H1 (cell line): ENCODE measurements at regions not wholly inside any gene's neighbourhood (a gene's known extent, or its start where the extent isn't known, plus 50 kb on each side); places are given as distances from the start of the nearest gene placed in this dataset.

Source experiments
- CTCF ChIA-PET: fragments of 300-600 bp; sonication (Branson Sonifier 250); formaldehyde crosslinking; loops from one replicate; lab custom pipeline; 2021; ENCODE audit not compliant: partially characterized antibody; lab: Charles Lee
- POLR2A ChIA-PET: fragments of 300-600 bp; sonication (Branson Sonifier 250); formaldehyde crosslinking; loops from one replicate; lab custom pipeline; 2021; ENCODE audit warnings: inconsistent platforms; ENCODE audit not compliant: partially characterized antibody; lab: Charles Lee
- DNase-seq, 2 experiments: peaks; one replicate each; pipeline versions ENCODE4 v3.0.0 to v3.0.0-alpha.2; 2010 to 2022; ENCODE audit warnings: low spot score in 2 of 2, low read depth in 1 of 2, mixed read lengths in 1 of 2
- FAIRE-seq: peaks from 2 replicates; lab custom pipeline; 2011; peaks lifted over from hg19 to GRCh38; lab: Jason Lieb, UNC
- H2AFZ ChIP-seq: 2 replicates; pipeline ENCODE4 v1.8.1; 2012; ENCODE audit warnings: low read length, inconsistent platforms
- H2AK5ac ChIP-seq: 2 replicates; pipeline ENCODE4 v1.6.1; 2013; ENCODE audit warnings: low read depth, low read length
- H2BK120ac ChIP-seq: replicated peaks from 2 replicates; pipeline ENCODE3; 2013; ENCODE audit warnings: low read depth, low read length, inconsistent platforms
- H2BK12ac ChIP-seq: 2 replicates; pipeline ENCODE4 v1.6.1; 2013; ENCODE audit warnings: low read depth, low read length
- H2BK15ac ChIP-seq: 2 replicates; pipeline ENCODE4 v1.6.1; 2013; ENCODE audit warnings: low read length
- H2BK20ac ChIP-seq: 2 replicates; pipeline ENCODE4 v1.6.1; 2013; ENCODE audit warnings: low read length
- H2BK5ac ChIP-seq: 2 replicates; pipeline ENCODE4 v1.6.1; 2013; ENCODE audit warnings: low read depth, low read length
- H3K14ac ChIP-seq: 2 replicates; pipeline ENCODE4 v1.6.1; 2013; ENCODE audit warnings: inconsistent platforms; ENCODE audit not compliant: insufficient read length
- H3K18ac ChIP-seq: 2 replicates; pipeline ENCODE4 v1.6.1; 2013; ENCODE audit warnings: low read length; ENCODE audit errors: extremely low read depth
- H3K23ac ChIP-seq: 2 replicates; pipeline ENCODE4 v1.6.1; 2013; ENCODE audit warnings: inconsistent platforms; ENCODE audit not compliant: insufficient read length
- H3K23me2 ChIP-seq: 2 replicates; pipeline ENCODE4 v1.6.1; 2013; ENCODE audit warnings: low read depth, low read length
- H3K27ac ChIP-seq: 2 replicates; pipeline ENCODE4 v1.6.1; 2011; ENCODE audit warnings: low read depth, low read length, inconsistent platforms
- H3K27me3 ChIP-seq, 4 experiments: replicated peaks in 1 of 4; 1 replicate in 1 of 4; 2 replicates in 3 of 4; pipeline versions ENCODE4 v1.6.1 to v1.8.1; 2011 to 2013; ENCODE audit warnings: low read length in 3 of 4, mild to moderate bottlenecking in 3 of 4, inconsistent platforms in 2 of 4, mixed read lengths in 2 of 4, moderate library complexity in 1 of 4; ENCODE audit not compliant: control insufficient read depth in 3 of 4, insufficient read depth in 3 of 4; ENCODE audit errors: extremely low read depth in 1 of 4
- H3K36me3 ChIP-seq, 4 experiments: 2 replicates each; pipeline versions ENCODE4 v1.6.1 to v1.8.1; 2011 to 2013; ENCODE audit warnings: mild to moderate bottlenecking in 4 of 4, low read length in 3 of 4, moderate library complexity in 2 of 4, control low read depth in 1 of 4, inconsistent platforms in 1 of 4; ENCODE audit not compliant: insufficient read depth in 4 of 4, control insufficient read depth in 2 of 4
- H3K4ac ChIP-seq: replicated peaks from 2 replicates; pipeline ENCODE3; 2013; ENCODE audit warnings: low read length, low read depth, mixed read lengths, inconsistent platforms; ENCODE audit not compliant: insufficient read length
- H3K4me1 ChIP-seq, 4 experiments: replicated peaks in 1 of 4; 1 replicate in 1 of 4; 2 replicates in 3 of 4; pipeline versions ENCODE4 v1.6.1 to v1.8.1; 2011 to 2013; ENCODE audit warnings: low read length in 3 of 4, inconsistent platforms in 2 of 4, mixed read lengths in 1 of 4; ENCODE audit not compliant: insufficient read depth in 4 of 4, control insufficient read depth in 3 of 4
- H3K4me2 ChIP-seq, 2 experiments: 2 replicates each; pipeline versions ENCODE4 v1.6.1 to v1.8.1; 2011 to 2013; ENCODE audit warnings: low read depth in 2 of 2, low read length in 2 of 2, control low read depth in 1 of 2, inconsistent platforms in 1 of 2, mild to moderate bottlenecking in 1 of 2; ENCODE audit not compliant: insufficient read depth in 1 of 2
- H3K4me3 ChIP-seq, 4 experiments: fragments of 200-600, 300-600 bp in 1 of 4; sonication (generic), shearing (Covaris generic), sonication (Bioruptor Twin) in 1 of 4; 2 replicates each; pipeline versions ENCODE4 v1.5.1 to v1.8.1; 2011 to 2016; ENCODE audit warnings: low read length in 4 of 4, low read depth in 3 of 4, control low read depth in 2 of 4, inconsistent platforms in 2 of 4, mild to moderate bottlenecking in 2 of 4, mixed read lengths in 1 of 4, moderate library complexity in 1 of 4; ENCODE audit not compliant: insufficient read depth in 2 of 4; ENCODE audit errors: extremely low read depth in 1 of 4
- H3K56ac ChIP-seq: replicated peaks from 2 replicates; pipeline ENCODE3; 2013; ENCODE audit warnings: low read depth, mild to moderate bottlenecking, mixed read lengths, low read length, inconsistent platforms; ENCODE audit not compliant: insufficient read length
- H3K79me1 ChIP-seq: 2 replicates; pipeline ENCODE4 v1.6.1; 2013; ENCODE audit warnings: low read depth, low read length, control low read depth
- H3K79me2 ChIP-seq, 2 experiments: 2 replicates each; pipeline versions ENCODE4 v1.6.1 to v1.8.1; 2012 to 2013; ENCODE audit warnings: low read length in 2 of 2, mild to moderate bottlenecking in 2 of 2, inconsistent platforms in 1 of 2; ENCODE audit not compliant: insufficient read depth in 2 of 2, control insufficient read depth in 1 of 2
- H3K9ac ChIP-seq, 4 experiments: replicated peaks in 1 of 4; 1 replicate in 1 of 4; 2 replicates in 3 of 4; pipeline versions ENCODE4 v1.6.1 to v1.8.1; 2011 to 2013; ENCODE audit warnings: low read depth in 3 of 4, low read length in 3 of 4, control low read depth in 2 of 4, mild to moderate bottlenecking in 2 of 4, moderate library complexity in 2 of 4, inconsistent platforms in 1 of 4; ENCODE audit errors: extremely low read depth in 1 of 4
- H3K9me3 ChIP-seq, 2 experiments: 2 replicates each; pipeline versions ENCODE4 v1.6.1 to v1.8.1; 2012 to 2013; ENCODE audit warnings: mild to moderate bottlenecking in 2 of 2, moderate library complexity in 2 of 2, control low read depth in 1 of 2, inconsistent platforms in 1 of 2, low read depth in 1 of 2, low read length in 1 of 2, mixed read lengths in 1 of 2; ENCODE audit not compliant: insufficient read depth in 2 of 2
- H4K20me1 ChIP-seq, 2 experiments: replicated peaks in 1 of 2; 2 replicates each; pipeline versions ENCODE3 to v1.8.1; 2011 to 2013; ENCODE audit warnings: inconsistent platforms in 2 of 2, low read length in 2 of 2, mild to moderate bottlenecking in 1 of 2; ENCODE audit not compliant: insufficient read depth in 2 of 2, control insufficient read depth in 1 of 2
- H4K5ac ChIP-seq: 2 replicates; pipeline ENCODE4 v1.6.1; 2013; ENCODE audit warnings: low read length, low read depth, mixed read lengths, inconsistent platforms; ENCODE audit not compliant: insufficient read length
- H4K8ac ChIP-seq: 2 replicates; pipeline ENCODE4 v1.8.0; 2013; ENCODE audit warnings: mild to moderate bottlenecking, moderate library complexity, low read length, inconsistent platforms; ENCODE audit not compliant: insufficient read depth; ENCODE audit errors: extremely low read depth
- H4K91ac ChIP-seq: replicated peaks from 2 replicates; pipeline ENCODE3; 2013; ENCODE audit warnings: low read length, mixed read lengths, inconsistent platforms; ENCODE audit not compliant: insufficient read length
- BACH1 ChIP-seq: IDR thresholded peaks from 2 replicates; pipeline ENCODE4 v1.6.1; 2012; ENCODE audit warnings: low read length, improper control_type of control experiment
- BCL11A ChIP-seq, 2 experiments: IDR thresholded peaks; one replicate each; pipeline ENCODE4 v1.6.1; 2011; ENCODE audit warnings: low read depth in 2 of 2, low read length in 2 of 2, mild to moderate bottlenecking in 2 of 2
- CHD1 ChIP-seq: IDR thresholded peaks from 2 replicates; pipeline ENCODE4 v1.6.1; 2012; ENCODE audit warnings: low read depth, low read length, improper control_type of control experiment
- KDM1A ChIP-seq: fragments of 200-600, 300-600 bp; sonication (generic); IDR thresholded peaks from 2 replicates; pipeline ENCODE4 v1.7.1; 2016; ENCODE audit warnings: mild to moderate bottlenecking, low read length, borderline replicate concordance
- KDM4A ChIP-seq: IDR thresholded peaks from one replicate; pipeline ENCODE4 v1.7.1; 2012; ENCODE audit warnings: low read depth, mild to moderate bottlenecking, moderate library complexity, low read length, inconsistent platforms; ENCODE audit not compliant: severe bottlenecking
- MAFK ChIP-seq: IDR thresholded peaks from 2 replicates; pipeline ENCODE4 v1.6.1; 2012; ENCODE audit warnings: low read depth, mild to moderate bottlenecking, improper control_type of control experiment, low read length
- RAD21 ChIP-seq, 2 experiments: IDR thresholded peaks in 1 of 2; conservative IDR thresholded peaks in 1 of 2; 2 replicates each; pipeline ENCODE4 v1.6.1; 2011; ENCODE audit warnings: low read depth in 2 of 2, low read length in 2 of 2, improper control_type of control experiment in 1 of 2, inconsistent platforms in 1 of 2, mild to moderate bottlenecking in 1 of 2, moderate library complexity in 1 of 2
- RBBP5 ChIP-seq: IDR thresholded peaks from 2 replicates; pipeline ENCODE4 v1.7.1; 2012; ENCODE audit warnings: low read depth, mild to moderate bottlenecking, inconsistent platforms, low read length, moderate library complexity, borderline replicate concordance
- SAP30 ChIP-seq: fragments of 300-600 bp; sonication (generic); IDR thresholded peaks from 2 replicates; pipeline ENCODE4 v1.7.1; 2012; ENCODE audit warnings: low read length, moderate library complexity, mild to moderate bottlenecking, inconsistent platforms; ENCODE audit not compliant: insufficient read depth, insufficient replicate concordance
- SIX5 ChIP-seq: IDR thresholded peaks from 2 replicates; pipeline ENCODE4 v1.6.1; 2011; ENCODE audit warnings: mild to moderate bottlenecking, low read depth, low read length
- TAF1 ChIP-seq: IDR thresholded peaks from 2 replicates; pipeline ENCODE4 v1.6.1; 2011; ENCODE audit warnings: mild to moderate bottlenecking, low read depth, low read length
- WGBS, 2 experiments: shearing (Covaris generic) in 1 of 2; methylation state at CpG; one replicate each; pipeline versions ENCODE4 v1.1.6 to v1.1.7; 2013 to 2015; ENCODE audit warnings: low lambda C conversion rate in 2 of 2, mixed read lengths in 2 of 2, inconsistent platforms in 1 of 2, low coverage in 1 of 2, missing lambda C conversion rate in 1 of 2; ENCODE audit not compliant: insufficient replicate concordance in 2 of 2, insufficient coverage in 1 of 2, insufficient read length in 1 of 2; ENCODE audit errors: extremely low coverage in 1 of 2, missing lambda C conversion rate in 1 of 2; 5-methylcytosine and 5-hydroxymethylcytosine counted together
- TF ChIP-seq, protein P1 (sequence below): IDR thresholded peaks from 2 replicates; pipeline ENCODE4 v1.6.1; 2012; ENCODE audit warnings: inconsistent platforms

GRCh38 chr5:175242207-175242606, 201.8 kb downstream of the DRD1 start:
- Histone ChIP-seq H3K36me3 (no peaks in the 10 kb centered on the region), H3K18ac (no peak overlapping the region), H4K5ac (no peak overlapping the region), H3K4me1 (no peaks in the 10 kb centered on the region), H3K9me3 (no peaks in the 10 kb centered on the region), H3K4me2 (no peak overlapping the region), H3K23me2 (no peaks in the 10 kb centered on the region), H3K4ac (no peak overlapping the region), H2BK120ac (no peak overlapping the region), H4K91ac (no peak overlapping the region), H4K20me1 (no peaks in the 10 kb centered on the region), H2BK20ac (no peak overlapping the region), H2BK5ac (no peak overlapping the region), H3K4me3 (no peak overlapping the region), H2BK15ac (no peak overlapping the region), H3K27ac (no peak overlapping the region), H2BK12ac (no peak overlapping the region), H3K56ac (no peak overlapping the region), H3K9ac (no peak overlapping the region)
- FAIRE-seq, result no peak
- no peak for DNase-seq
- no peak for TF ChIP-seq SIX5
- TF ChIP-seq MAFK, result no peak
- TF ChIP-seq CHD1, result no peak
- TF ChIP-seq BACH1, result no peak
- TF ChIP-seq TAF1, result no peak
- TF ChIP-seq, protein P1, sequence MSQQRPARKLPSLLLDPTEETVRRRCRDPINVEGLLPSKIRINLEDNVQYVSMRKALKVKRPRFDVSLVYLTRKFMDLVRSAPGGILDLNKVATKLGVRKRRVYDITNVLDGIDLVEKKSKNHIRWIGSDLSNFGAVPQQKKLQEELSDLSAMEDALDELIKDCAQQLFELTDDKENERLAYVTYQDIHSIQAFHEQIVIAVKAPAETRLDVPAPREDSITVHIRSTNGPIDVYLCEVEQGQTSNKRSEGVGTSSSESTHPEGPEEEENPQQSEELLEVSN, result no peak
- TF ChIP-seq RBBP5, result no peak
- TF ChIP-seq BCL11A (IDR thresholded peaks at IDR 0.05; ENCODE audit: low read depth in 2 of 2, low read length in 2 of 2), result no peak
- no peak for TF ChIP-seq RAD21 (IDR thresholded peaks at IDR 0.05 in 1 of 2, conservative IDR thresholded peaks at IDR 0.05 in 1 of 2; ENCODE audit: low read depth in 2 of 2, low read length in 2 of 2)
- no peak for TF ChIP-seq SAP30
- TF ChIP-seq KDM4A, result no peak
- TF ChIP-seq KDM1A, result no peak
- TF ChIP-seq, all 59 proteins: peak for 0
- ChIA-PET POLR2A (no interaction called here), CTCF (interaction anchor here (0.9 to 3.2 kb wide), 6 partner anchors 49 to 304 kb away, joined by 3 to 10 read pairs (median 4); no protein-coding TSS in a partner anchor)
- no peaks in the 10 kb centered on the region for H3K79me2 ChIP-seq
- H2AK5ac ChIP-seq, result no peak overlapping the region
- WGBS, 2 experiments, result 89% methylated on average over 5 of the region's 5 CpGs; no CpG with 5 or more reads in 1 of the 2 experiments
- H2AFZ ChIP-seq, result no peak overlapping the region
- no peak overlapping the region for H3K14ac ChIP-seq
- H4K8ac ChIP-seq, result no peak overlapping the region
- no peaks in the 10 kb centered on the region for H3K79me1 ChIP-seq
- no peak overlapping the region for H3K23ac ChIP-seq
- no peaks in the 10 kb centered on the region for H3K27me3 ChIP-seq
